ENCODE measurements at regions not wholly inside any gene's neighbourhood (a gene's known extent, or its start where the extent isn't known, plus 50 kb on each side); places are given as distances from the start of the nearest gene placed in this dataset.

DNA sequence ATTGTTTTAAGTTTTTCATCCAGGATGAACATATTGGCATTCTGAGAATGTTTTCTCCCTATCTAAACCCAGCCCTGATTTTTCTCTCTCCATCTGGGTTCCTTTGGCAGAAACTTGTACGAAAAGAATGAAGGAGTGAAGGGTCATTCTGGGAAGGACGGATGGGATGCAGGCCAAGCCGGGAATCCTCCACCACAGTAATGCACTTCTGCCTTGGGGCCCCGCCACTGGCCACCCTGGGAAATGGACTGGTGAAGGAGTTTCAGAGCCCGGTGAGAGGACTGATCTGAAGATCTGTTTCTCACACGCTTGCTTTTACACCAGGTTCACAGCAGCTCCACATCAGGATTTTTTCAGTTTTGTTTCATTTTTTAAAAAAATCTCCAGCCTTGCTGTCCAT lies 554.8 kb downstream of the BNC2 start:
- Histone ChIP-seq H3K4me3 (ENCODE audit: low read depth, low read length) (no peak overlapping the region), H3K9me3 (no peaks in the 10 kb centered on the region), H3K4me1 (no peaks in the 10 kb centered on the region), H3K36me3 (no peaks in the 10 kb centered on the region), H3K27me3 (no peaks in the 10 kb centered on the region)
- no peak for TF ChIP-seq CTCF (IDR thresholded peaks at IDR 0.05; ENCODE audit: low read depth, low read length)
- DNase-seq = no peak

DNA sequence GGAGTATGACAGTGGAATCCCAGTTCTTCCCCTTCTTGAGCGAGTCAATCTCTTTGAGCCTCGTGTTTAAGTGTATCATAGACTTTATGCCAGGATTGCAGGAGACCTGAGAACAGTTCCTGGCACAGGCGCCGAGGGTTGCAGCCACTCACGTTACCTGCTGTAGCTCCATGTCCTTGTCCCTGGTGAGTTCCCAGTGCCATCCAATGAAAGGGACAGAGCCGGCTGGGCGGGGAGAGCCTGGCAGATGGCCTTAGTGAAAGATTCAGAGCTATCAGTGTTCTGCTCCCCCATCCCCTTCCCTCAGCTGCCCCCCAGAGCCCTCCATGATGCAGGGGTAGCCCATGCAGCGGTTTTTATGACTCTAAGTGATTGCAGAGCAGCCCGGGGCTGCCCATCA lies 554.0 kb downstream of the BNC2 start:
- no peak for TF ChIP-seq CTCF (IDR thresholded peaks at IDR 0.05; ENCODE audit: low read depth, low read length)
- no peak for DNase-seq
- H3K36me3 ChIP-seq = no peaks in the 10 kb centered on the region
- no peaks in the 10 kb centered on the region for H3K27me3 ChIP-seq
- H3K4me1 ChIP-seq = no peaks in the 10 kb centered on the region
- H3K4me3 ChIP-seq (ENCODE audit: low read depth, low read length) = no peak overlapping the region
- H3K9me3 ChIP-seq = no peaks in the 10 kb centered on the region

GRCh38 chr9:16316911-16317817 lies 553.3 kb downstream of the BNC2 start:
- Histone ChIP-seq H3K27me3 (no peaks in the 10 kb centered on the region), H3K9me3 (no peaks in the 10 kb centered on the region), H3K4me1 (no peaks in the 10 kb centered on the region), H3K4me3 (ENCODE audit: low read depth, low read length) (no peak overlapping the region), H3K36me3 (no peaks in the 10 kb centered on the region)
- no peak for TF ChIP-seq CTCF (IDR thresholded peaks at IDR 0.05; ENCODE audit: low read depth, low read length)
- DNase-seq = no peak

GRCh38 chr9:16318516-16319060 lies 551.9 kb downstream of the BNC2 start:
- no peaks in the 10 kb centered on the region for H3K27me3 ChIP-seq
- H3K4me3 ChIP-seq (ENCODE audit: low read depth, low read length) = no peak overlapping the region
- TF ChIP-seq CTCF (IDR thresholded peaks at IDR 0.05; ENCODE audit: low read depth, low read length) = no peak
- no peak for DNase-seq
- no peaks in the 10 kb centered on the region for H3K9me3 ChIP-seq
- no peaks in the 10 kb centered on the region for H3K4me1 ChIP-seq
- no peaks in the 10 kb centered on the region for H3K36me3 ChIP-seq

- no peaks in the 10 kb centered on the region for H3K4me1 ChIP-seq
- H3K27me3 ChIP-seq = no peaks in the 10 kb centered on the region
- H3K4me3 ChIP-seq (ENCODE audit: low read depth, low read length) = no peak overlapping the region
- DNase-seq = no peak
- no peak for TF ChIP-seq CTCF (IDR thresholded peaks at IDR 0.05; ENCODE audit: low read depth, low read length)
- H3K36me3 ChIP-seq = no peaks in the 10 kb centered on the region
- H3K9me3 ChIP-seq = no peaks in the 10 kb centered on the region
Measured at GRCh38 chr9:16319646-16320045, 550.8 kb downstream of the BNC2 start.

DNA sequence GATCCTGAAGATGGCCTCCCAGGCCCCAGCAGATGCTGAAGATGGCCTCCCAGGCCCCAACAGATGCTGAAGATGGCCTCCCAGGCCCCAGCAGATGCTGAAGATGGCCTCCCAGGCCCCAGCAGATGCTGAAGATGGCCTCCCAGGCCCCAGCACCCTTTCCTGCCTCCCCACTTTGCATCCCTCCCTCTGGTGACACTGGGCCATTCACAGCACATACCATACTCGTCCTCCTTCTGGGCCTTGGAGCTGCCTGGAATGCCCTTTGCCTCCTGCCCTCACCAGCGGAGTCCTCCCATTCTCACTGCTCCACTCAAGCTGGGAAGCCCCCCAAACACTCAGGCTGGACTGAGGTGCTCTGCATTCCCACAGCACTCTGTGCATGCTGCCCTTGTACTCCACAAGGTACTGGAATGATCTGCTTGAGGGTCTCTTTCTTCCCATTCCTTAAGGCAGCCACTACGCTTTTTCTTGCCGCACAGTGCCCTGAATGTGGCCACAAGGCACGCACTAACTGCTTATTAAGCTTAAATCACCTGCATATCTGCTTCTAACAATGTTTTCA lies 550.0 kb downstream of the BNC2 start:
- TF ChIP-seq CTCF (IDR thresholded peaks at IDR 0.05; ENCODE audit: low read depth, low read length) = no peak
- H3K36me3 ChIP-seq = no peaks in the 10 kb centered on the region
- H3K4me3 ChIP-seq (ENCODE audit: low read depth, low read length) = no peak overlapping the region

More for the DNA sequence above, 550.0 kb downstream of the BNC2 start:
- H3K9me3 ChIP-seq = no peaks in the 10 kb centered on the region
- no peaks in the 10 kb centered on the region for H3K27me3 ChIP-seq
- DNase-seq = no peak
- H3K4me1 ChIP-seq = no peaks in the 10 kb centered on the region

Data from BE2C (cell line).